ENCODE measurements at regions not wholly inside any gene's neighbourhood (a gene's known extent, or its start where the extent isn't known, plus 50 kb on each side); places are given as distances from the start of the nearest gene placed in this dataset.
A peak's percentile ranks its signal among the peaks of the same experiment; 100 is the strongest.

- no peak for DNase-seq
These were observed 86.9 kb downstream of the FGF9 start for GRCh38 chr13:21757763-21758162.

- no peak for DNase-seq
These were observed 87.6 kb downstream of the FGF9 start for GRCh38 chr13:21758441-21758840.

- no peak for DNase-seq
These were observed 88.6 kb downstream of the FGF9 start for GRCh38 chr13:21759463-21759862.

GRCh38 chr13:21759911-21760310, 89.0 kb downstream of the FGF9 start:
- no peak for DNase-seq

GRCh38 chr13:21761770-21762169, 90.9 kb downstream of the FGF9 start:
- DNase-seq: no peak

GRCh38 chr13:21762512-21762911, 91.6 kb downstream of the FGF9 start:
- no peak for DNase-seq

- no peak for DNase-seq
These were observed 96.2 kb downstream of the FGF9 start for GRCh38 chr13:21767032-21767431.

- DNase-seq: no peak
These were observed 100.2 kb downstream of the FGF9 start for GRCh38 chr13:21771075-21771474.

- peak; percentile 40 for DNase-seq
These were observed 106.3 kb downstream of the FGF9 start for GRCh38 chr13:21777166-21777565.

- DNase-seq: peak; percentile 2
These were observed 106.9 kb downstream of the FGF9 start for GRCh38 chr13:21777813-21778212.

- DNase-seq: no peak
These were observed 111.9 kb downstream of the FGF9 start for GRCh38 chr13:21782736-21783135.

- DNase-seq: no peak
These were observed 115.1 kb downstream of the FGF9 start for GRCh38 chr13:21785990-21786389.

GRCh38 chr13:21796066-21796465, 125.2 kb downstream of the FGF9 start:
- no peak for DNase-seq

- no peak for DNase-seq
These were observed 126.1 kb downstream of the FGF9 start for GRCh38 chr13:21796775-21797514.

- DNase-seq: no peak
These were observed 126.9 kb downstream of the FGF9 start for GRCh38 chr13:21797736-21798135.

- no peak for DNase-seq
These were observed 127.3 kb downstream of the FGF9 start for GRCh38 chr13:21798181-21798580.

- DNase-seq: no peak
These were observed 128.8 kb downstream of the FGF9 start for GRCh38 chr13:21799671-21800070.

- no peak for DNase-seq
These were observed 130.2 kb downstream of the FGF9 start for GRCh38 chr13:21800837-21801616.

GRCh38 chr13:21805733-21806132, 134.9 kb downstream of the FGF9 start:
- DNase-seq: no peak

- no peak for DNase-seq
These were observed 141.3 kb downstream of the FGF9 start for GRCh38 chr13:21812192-21812626.

GRCh38 chr13:21813110-21813509, 142.2 kb downstream of the FGF9 start:
- no peak for DNase-seq

- DNase-seq: no peak
These were observed 143.0 kb downstream of the FGF9 start for GRCh38 chr13:21813844-21814243.

GRCh38 chr13:21814604-21815003, 143.7 kb downstream of the FGF9 start:
- no peak for DNase-seq

- no peak for DNase-seq
These were observed 147.0 kb downstream of the FGF9 start for GRCh38 chr13:21817878-21818277.
